ENCODE measurements at regions not wholly inside any gene's neighbourhood (a gene's known extent, or its start where the extent isn't known, plus 50 kb on each side); places are given as distances from the start of the nearest gene placed in this dataset.

DNA sequence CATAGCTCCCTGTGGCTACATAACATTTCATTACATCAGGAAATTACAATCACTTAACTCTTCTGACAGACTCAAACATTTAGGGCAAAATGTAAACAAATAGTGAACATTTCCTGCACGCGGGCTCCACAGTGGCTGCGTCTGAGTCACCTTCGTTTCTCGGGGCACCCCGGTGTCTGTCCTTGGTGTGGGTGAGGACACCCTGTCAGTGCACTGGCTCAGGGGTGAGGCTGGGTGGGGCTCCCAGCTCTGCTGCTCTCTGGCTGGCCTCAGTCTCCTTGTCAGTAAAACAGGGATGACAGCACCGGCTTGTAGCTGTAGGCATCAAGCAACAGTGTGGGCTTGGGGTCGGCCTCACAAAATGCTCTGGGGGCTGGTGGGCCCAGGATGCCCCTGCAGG lies 237.1 kb upstream of the SHH start:
- H3K9me3 ChIP-seq (ENCODE audit: control insufficient read depth in 1 of 2, insufficient read depth in 1 of 2, low read length in 2 of 2): peaks cover 0 to 43% of the 10 kb centered on the region in 2 experiments
- no peaks in the 10 kb centered on the region for H3K36me3 ChIP-seq (ENCODE audit: insufficient read depth, low read length)
- peaks cover 3% of the 10 kb centered on the region for H3K9me3 Mint-ChIP-seq
- no peaks in the 10 kb centered on the region for H3K4me1 ChIP-seq (ENCODE audit: insufficient read depth, low read length)
- TF ChIP-seq, protein P1, sequence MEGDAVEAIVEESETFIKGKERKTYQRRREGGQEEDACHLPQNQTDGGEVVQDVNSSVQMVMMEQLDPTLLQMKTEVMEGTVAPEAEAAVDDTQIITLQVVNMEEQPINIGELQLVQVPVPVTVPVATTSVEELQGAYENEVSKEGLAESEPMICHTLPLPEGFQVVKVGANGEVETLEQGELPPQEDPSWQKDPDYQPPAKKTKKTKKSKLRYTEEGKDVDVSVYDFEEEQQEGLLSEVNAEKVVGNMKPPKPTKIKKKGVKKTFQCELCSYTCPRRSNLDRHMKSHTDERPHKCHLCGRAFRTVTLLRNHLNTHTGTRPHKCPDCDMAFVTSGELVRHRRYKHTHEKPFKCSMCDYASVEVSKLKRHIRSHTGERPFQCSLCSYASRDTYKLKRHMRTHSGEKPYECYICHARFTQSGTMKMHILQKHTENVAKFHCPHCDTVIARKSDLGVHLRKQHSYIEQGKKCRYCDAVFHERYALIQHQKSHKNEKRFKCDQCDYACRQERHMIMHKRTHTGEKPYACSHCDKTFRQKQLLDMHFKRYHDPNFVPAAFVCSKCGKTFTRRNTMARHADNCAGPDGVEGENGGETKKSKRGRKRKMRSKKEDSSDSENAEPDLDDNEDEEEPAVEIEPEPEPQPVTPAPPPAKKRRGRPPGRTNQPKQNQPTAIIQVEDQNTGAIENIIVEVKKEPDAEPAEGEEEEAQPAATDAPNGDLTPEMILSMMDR (IDR thresholded peaks at IDR 0.05): no peak
- intact Hi-C loops (cut with DNase I, micrococcal nuclease): no loop called here
- H3K27me3 Mint-ChIP-seq: no peaks in the 10 kb centered on the region
- no peak overlapping the region for H3K4me3 ChIP-seq (ENCODE audit: low read length)
- no peaks in the 10 kb centered on the region for H3K36me3 Mint-ChIP-seq (ENCODE audit: low read depth)
- DNase-seq (no peak), ATAC-seq (ENCODE audit: poor library complexity) (no peak)
- H3K4me1 Mint-ChIP-seq (ENCODE audit: low read depth): no peaks in the 10 kb centered on the region
- H3K4me3 Mint-ChIP-seq: no peak overlapping the region
- ChIA-PET CTCF (no interaction called here), POLR2A (no interaction called here)
- H3K27ac Mint-ChIP-seq: no peak overlapping the region
- H3K27me3 ChIP-seq (ENCODE audit: control insufficient read depth in 1 of 2, insufficient read depth in 2 of 2, low read length in 2 of 2): no peaks in the 10 kb centered on the region
- H3K27ac ChIP-seq (ENCODE audit: low read depth in 1 of 2, low read length in 2 of 2): no peak overlapping the region

DNA sequence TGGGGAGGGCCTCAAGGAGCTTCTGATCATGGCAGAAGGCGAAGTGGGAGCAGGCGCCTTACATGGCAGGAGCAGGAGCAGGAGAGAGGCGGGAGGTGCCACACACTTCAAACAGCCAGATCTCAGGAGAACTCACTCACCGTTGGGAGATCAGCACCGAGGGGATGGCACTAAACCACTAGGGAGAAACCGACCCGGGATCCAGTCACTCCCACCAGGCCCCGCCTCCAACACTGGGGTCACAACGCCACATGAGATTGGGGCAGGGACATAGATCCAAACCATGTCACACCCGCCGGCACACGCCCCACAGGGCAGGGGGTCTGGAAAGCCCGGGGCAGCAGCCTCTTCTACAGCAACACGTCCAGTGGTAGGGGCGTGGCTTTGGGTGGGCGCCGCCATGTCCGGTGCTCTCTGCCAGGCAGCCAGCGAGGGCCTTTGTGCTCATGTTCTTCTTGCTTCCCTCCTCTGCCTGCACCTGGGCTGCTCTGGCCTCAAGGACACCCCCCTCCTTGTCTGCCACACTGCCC lies 233.8 kb upstream of the SHH start:
- H3K27me3 Mint-ChIP-seq: no peaks in the 10 kb centered on the region
- H3K27ac ChIP-seq (ENCODE audit: low read depth in 1 of 2, low read length in 2 of 2): no peak overlapping the region
- intact Hi-C loops (cut with DNase I, micrococcal nuclease): no loop called here
- H3K9me3 ChIP-seq (ENCODE audit: control insufficient read depth in 1 of 2, insufficient read depth in 1 of 2, low read length in 2 of 2): peaks cover 0 to 41% of the 10 kb centered on the region in 2 experiments
- ChIA-PET CTCF (no interaction called here), POLR2A (no interaction called here)
- peaks cover 3% of the 10 kb centered on the region for H3K9me3 Mint-ChIP-seq
- H3K27me3 ChIP-seq (ENCODE audit: control insufficient read depth in 1 of 2, insufficient read depth in 2 of 2, low read length in 2 of 2): no peaks in the 10 kb centered on the region
- no peaks in the 10 kb centered on the region for H3K4me1 Mint-ChIP-seq (ENCODE audit: low read depth)
- H3K4me1 ChIP-seq (ENCODE audit: insufficient read depth, low read length): no peaks in the 10 kb centered on the region
- H3K4me3 ChIP-seq (ENCODE audit: low read length): no peak overlapping the region
- no peak overlapping the region for H3K4me3 Mint-ChIP-seq
- TF ChIP-seq, protein P1 (IDR thresholded peaks at IDR 0.05): no peak
- H3K36me3 Mint-ChIP-seq (ENCODE audit: low read depth): no peaks in the 10 kb centered on the region
- DNase-seq (no peak), ATAC-seq (ENCODE audit: poor library complexity) (no peak)
- no peaks in the 10 kb centered on the region for H3K36me3 ChIP-seq (ENCODE audit: insufficient read depth, low read length)
- no peak overlapping the region for H3K27ac Mint-ChIP-seq

DNA sequence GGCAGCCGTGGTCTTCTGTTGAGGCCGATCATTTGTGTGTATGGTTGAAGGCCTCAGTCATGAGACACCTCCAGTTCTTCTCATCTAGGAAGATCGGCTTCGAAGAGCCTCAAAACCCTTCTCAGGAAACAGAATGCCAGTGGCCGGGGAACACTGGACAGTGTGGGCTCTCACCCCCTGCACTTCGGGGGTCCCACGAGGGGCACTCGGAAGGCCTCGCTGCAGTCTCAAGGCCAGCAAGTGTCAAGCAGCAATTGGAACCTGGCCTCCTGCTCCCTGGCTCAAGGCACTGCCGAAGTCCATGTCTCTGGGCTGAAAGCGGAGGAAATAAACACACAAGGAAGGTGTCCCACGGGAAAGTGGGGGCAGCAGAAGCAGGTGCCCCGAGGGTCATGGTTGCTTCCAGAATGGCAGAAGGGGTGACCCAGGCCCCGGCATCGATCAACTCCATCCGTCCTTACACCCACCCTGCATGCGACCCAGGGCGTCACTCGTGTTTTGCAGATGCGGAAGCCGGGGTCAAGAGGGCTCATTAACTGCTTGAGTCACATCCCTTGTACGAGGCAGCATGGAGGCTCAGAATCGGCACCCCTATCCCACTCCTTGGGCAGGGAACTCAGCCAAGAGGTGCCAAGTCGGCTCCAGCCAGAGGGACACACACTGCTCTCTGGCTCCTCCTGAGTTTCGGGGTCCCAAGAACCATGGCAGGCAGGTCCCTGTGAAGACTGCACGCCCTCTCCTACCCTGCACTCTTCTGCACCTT lies 231.3 kb upstream of the SHH start:
- TF ChIP-seq, protein P1 (IDR thresholded peaks at IDR 0.05): no peak
- CTCF ChIA-PET: no interaction called here
- Mint-ChIP-seq H3K9me3 (peaks cover 3% of the 10 kb centered on the region), H3K4me1 (ENCODE audit: low read depth) (no peaks in the 10 kb centered on the region), H3K36me3 (ENCODE audit: low read depth) (no peaks in the 10 kb centered on the region), H3K27me3 (no peaks in the 10 kb centered on the region), H3K4me3 (no peak overlapping the region), H3K27ac (no peak overlapping the region)
- no peaks in the 10 kb centered on the region for H3K36me3 ChIP-seq (ENCODE audit: insufficient read depth, low read length)
- H3K4me3 ChIP-seq (ENCODE audit: low read length): no peak overlapping the region
- DNase-seq (no peak), ATAC-seq (ENCODE audit: poor library complexity) (no peak)
- POLR2A ChIA-PET: no interaction called here
- H3K27ac ChIP-seq (ENCODE audit: low read depth in 1 of 2, low read length in 2 of 2): no peak overlapping the region
- intact Hi-C loops (cut with DNase I, micrococcal nuclease): no loop called here
- H3K27me3 ChIP-seq (ENCODE audit: control insufficient read depth in 1 of 2, insufficient read depth in 2 of 2, low read length in 2 of 2): no peaks in the 10 kb centered on the region
- no peaks in the 10 kb centered on the region for H3K4me1 ChIP-seq (ENCODE audit: insufficient read depth, low read length)
- H3K9me3 ChIP-seq (ENCODE audit: control insufficient read depth in 1 of 2, insufficient read depth in 1 of 2, low read length in 2 of 2): peaks cover 0 to 26% of the 10 kb centered on the region in 2 experiments

Measured in CD4-positive, alpha-beta T cell (primary cell).